ENCODE measurements at regions not wholly inside any gene's neighbourhood (a gene's known extent, or its start where the extent isn't known, plus 50 kb on each side); places are given as distances from the start of the nearest gene placed in this dataset.

DNA sequence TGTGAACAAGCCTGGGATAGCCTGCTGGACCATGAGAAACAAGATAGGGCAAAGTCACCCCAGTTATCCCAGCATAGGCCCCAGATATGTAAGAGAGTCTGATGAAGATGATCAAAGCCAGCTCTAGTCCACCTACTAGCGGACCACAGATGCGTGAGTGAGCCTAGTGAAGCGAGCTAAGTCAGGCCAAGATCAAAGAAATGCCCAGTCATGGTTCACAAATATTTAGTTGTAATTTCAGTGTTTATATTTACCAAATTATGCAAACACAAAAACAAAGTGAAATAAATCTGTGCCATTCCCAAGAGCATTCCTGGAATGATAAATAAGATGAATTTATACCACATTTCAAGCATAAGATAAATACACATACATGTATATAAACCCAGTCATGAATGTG lies 308.1 kb upstream of the CTNNB1 start:
- Histone ChIP-seq H2BK120ac (ENCODE audit: low read depth, low read length, poor library complexity, severe bottlenecking) (no peak overlapping the region), H2BK15ac (ENCODE audit: low read depth, low read length) (no peak overlapping the region), H3K4me2 (ENCODE audit: insufficient read depth, insufficient read length, low read length) (no peak overlapping the region), H4K91ac (ENCODE audit: insufficient read length, low read depth, low read length) (no peak overlapping the region), H3T11ph (ENCODE audit: low read length) (no peak overlapping the region), H3K4ac (ENCODE audit: low read depth, low read length) (no peak overlapping the region), H2BK12ac (ENCODE audit: insufficient read length, low read depth, low read length) (no peak overlapping the region), H3K14ac (ENCODE audit: insufficient read depth, low read length) (no peak overlapping the region), H3K9me3 (ENCODE audit: control insufficient read depth, low read depth, low read length) (no peaks in the 10 kb centered on the region), H3K18ac (ENCODE audit: insufficient read length, low read depth, low read length) (no peak overlapping the region), H4K8ac (replicated peaks; ENCODE audit: insufficient read length, low read depth, low read length) (no peak overlapping the region), H3K27ac (ENCODE audit: insufficient read length, low read depth, low read length) (no peak overlapping the region), H3K4me1 (ENCODE audit: insufficient read depth, low read length) (no peaks in the 10 kb centered on the region), H3K23ac (ENCODE audit: insufficient read length, low read depth, low read length) (no peak overlapping the region), H3K23me2 (ENCODE audit: insufficient read length, low read depth, low read length, poor library complexity, severe bottlenecking) (no peaks in the 10 kb centered on the region), H2BK20ac (ENCODE audit: low read depth, low read length, poor library complexity, severe bottlenecking) (no peak overlapping the region), H4K20me1 (ENCODE audit: control insufficient read depth, insufficient read depth, insufficient read length) (no peaks in the 10 kb centered on the region), H2AK5ac (ENCODE audit: insufficient read length, low read length) (no peak overlapping the region), H4K5ac (ENCODE audit: insufficient read length, low read depth, low read length) (no peak overlapping the region), H3K27me3 (ENCODE audit: insufficient read depth, low read length) (no peaks in the 10 kb centered on the region), H2AFZ (ENCODE audit: low read length) (no peak overlapping the region), H3K56ac (ENCODE audit: insufficient read length, low read depth, low read length) (no peak overlapping the region), H2BK5ac (ENCODE audit: insufficient read length, low read length) (no peak overlapping the region), H3K79me2 (ENCODE audit: insufficient read depth, low read length) (no peaks in the 10 kb centered on the region), H3K79me1 (ENCODE audit: insufficient read depth, low read depth, low read length, poor library complexity, severe bottlenecking) (no peaks in the 10 kb centered on the region), H3K9ac (ENCODE audit: extremely low read depth, insufficient read length, low read length) (no peak overlapping the region)
- H3K4me3 Mint-ChIP-seq: no peak overlapping the region
- no peaks in the 10 kb centered on the region for H3K36me3 Mint-ChIP-seq (ENCODE audit: insufficient read depth in 1 of 3, low read depth in 3 of 3)
- no peaks in the 10 kb centered on the region; a peak in 1 of 5 replicates for H3K9me3 Mint-ChIP-seq
- no peak for TF ChIP-seq CTCF (conservative IDR thresholded peaks at IDR 0.05)
- no peak overlapping the region for H3K27ac Mint-ChIP-seq
- WGBS (ENCODE audit: extremely low coverage, insufficient read length, low lambda C conversion rate): no CpG with 5 or more reads among the region's 3 CpGs
- H3K27me3 Mint-ChIP-seq (ENCODE audit: low read depth): no peaks in the 10 kb centered on the region
- H3K4me1 Mint-ChIP-seq: peaks cover 10 to 11% of the 10 kb centered on the region in 2 experiments
- DNase-seq: no peak

Measured in H9 (cell line).